Keratinocyte (primary cell): ENCODE measurements at regions not wholly inside any gene's neighbourhood (a gene's known extent, or its start where the extent isn't known, plus 50 kb on each side); places are given as distances from the start of the nearest gene placed in this dataset.

Experiments
- DNase-seq: peaks from one replicate; pipeline ENCODE4 v3.0.0-alpha.2; 2011; ENCODE audit warnings: low read depth, missing footprints, low spot score
- FAIRE-seq: peaks from 2 replicates; lab custom pipeline; 2011; peaks lifted over from hg19 to GRCh38; lab: Jason Lieb, UNC
- H2AFZ ChIP-seq: 2 replicates; pipeline ENCODE4 v1.6.0; 2012; ENCODE audit warnings: low read length, control low read depth, inconsistent platforms; ENCODE audit not compliant: control insufficient read depth
- H3K27ac ChIP-seq: 2 replicates; pipeline ENCODE4 v1.5.1; 2011; ENCODE audit warnings: low read length; ENCODE audit not compliant: control insufficient read depth, insufficient read depth
- H3K27me3 ChIP-seq: 3 replicates; pipeline ENCODE4 v1.6.0; 2011; ENCODE audit warnings: low read length; ENCODE audit not compliant: control insufficient read depth, insufficient read depth; ENCODE audit errors: extremely low read depth
- H3K36me3 ChIP-seq, 2 experiments: 2 replicates in 1 of 2; 3 replicates in 1 of 2; pipeline ENCODE4 v1.5.1; 2011; ENCODE audit warnings: low read length in 2 of 2, mild to moderate bottlenecking in 1 of 2; ENCODE audit not compliant: control insufficient read depth in 2 of 2, insufficient read depth in 2 of 2; ENCODE audit errors: extremely low read depth in 1 of 2
- H3K4me1 ChIP-seq: 3 replicates; pipeline ENCODE4 v1.5.1; 2011; ENCODE audit warnings: low read length; ENCODE audit not compliant: control insufficient read depth, insufficient read depth; ENCODE audit errors: extremely low read depth
- H3K4me2 ChIP-seq: 3 replicates; pipeline ENCODE4 v1.6.0; 2011; ENCODE audit warnings: low read depth, low read length; ENCODE audit not compliant: control insufficient read depth, insufficient read depth; ENCODE audit errors: extremely low read depth
- H3K4me3 ChIP-seq, 3 experiments: fragments of 200-600 bp in 1 of 3; sonication (generic) in 1 of 3; 2 replicates in 2 of 3; 3 replicates in 1 of 3; pipeline ENCODE4 v1.5.1; 2011 to 2016; ENCODE audit warnings: low read length in 3 of 3, mild to moderate bottlenecking in 3 of 3, control low read depth in 2 of 3, inconsistent platforms in 1 of 3, low read depth in 1 of 3, mixed read lengths in 1 of 3, mixed run types in 1 of 3, moderate library complexity in 1 of 3; ENCODE audit not compliant: control insufficient read depth in 2 of 3, insufficient read depth in 2 of 3; ENCODE audit errors: extremely low read depth in 1 of 3
- H3K79me2 ChIP-seq: 2 replicates; pipeline ENCODE4 v1.6.0; 2012; ENCODE audit warnings: low read length; ENCODE audit not compliant: control insufficient read depth, insufficient read depth
- H3K9ac ChIP-seq: 3 replicates; pipeline ENCODE4 v1.6.0; 2011; ENCODE audit warnings: low read length; ENCODE audit not compliant: control insufficient read depth, insufficient read depth; ENCODE audit errors: extremely low read depth
- H3K9me1 ChIP-seq: 3 replicates; pipeline ENCODE4 v1.6.0; 2011; ENCODE audit warnings: low read length; ENCODE audit not compliant: control insufficient read depth, insufficient read depth; ENCODE audit errors: extremely low read depth
- H3K9me3 ChIP-seq: 2 replicates; pipeline ENCODE4 v1.5.1; 2012; ENCODE audit warnings: low read depth, low read length; ENCODE audit not compliant: control insufficient read depth
- H4K20me1 ChIP-seq: 3 replicates; pipeline ENCODE4 v1.6.0; 2011; ENCODE audit warnings: low read length; ENCODE audit not compliant: control insufficient read depth, insufficient read depth; ENCODE audit errors: extremely low read depth
- EZH2 ChIP-seq: IDR thresholded peaks from one replicate; pipeline ENCODE4 v1.6.1; 2012; ENCODE audit warnings: inconsistent platforms, mild to moderate bottlenecking, low read length, moderate library complexity
- dilution Hi-C: fragments of 300-500 bp; cut with MboI; formaldehyde crosslinking; loops from one replicate; pipeline ENCODE4 v1.7.0; 2020; ENCODE audit warnings: low sequenced_read_pairs; ENCODE audit not compliant: extremely low pct_ligation_motif_present
- TF ChIP-seq, protein P1 (sequence below), 3 experiments: IDR thresholded peaks in 1 of 3; conservative IDR thresholded peaks in 1 of 3; optimal IDR thresholded peaks in 1 of 3; 2 replicates in 2 of 3; 3 replicates in 1 of 3; pipeline versions ENCODE3 to v1.5.1; 2011; ENCODE audit warnings: low read length in 3 of 3, mild to moderate bottlenecking in 3 of 3, moderate library complexity in 2 of 3, control low read depth in 1 of 3, inconsistent platforms in 1 of 3; ENCODE audit not compliant: insufficient read depth in 2 of 3; ENCODE audit errors: extremely low read depth in 1 of 3

DNA sequence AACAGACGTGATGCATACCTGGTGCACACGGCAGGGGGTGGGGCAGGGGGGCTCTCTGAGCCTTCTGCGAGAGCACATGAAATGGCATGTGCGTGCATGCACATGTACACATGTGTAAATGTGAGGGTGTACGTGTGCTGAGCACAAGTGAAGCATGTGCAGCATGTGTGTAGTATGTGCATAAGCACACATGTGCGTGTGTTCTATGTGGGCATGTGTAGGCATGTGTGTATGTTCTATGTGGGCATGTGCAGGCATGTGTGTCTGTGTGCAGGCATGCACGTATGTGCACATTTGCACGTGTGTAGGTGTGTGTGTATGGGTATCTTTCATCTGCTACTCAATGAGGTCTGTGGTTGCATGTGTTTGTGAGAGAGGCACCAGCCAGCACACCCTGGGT lies 371.2 kb downstream of the CTTN start:
- no peak for TF ChIP-seq EZH2
- TF ChIP-seq, protein P1, sequence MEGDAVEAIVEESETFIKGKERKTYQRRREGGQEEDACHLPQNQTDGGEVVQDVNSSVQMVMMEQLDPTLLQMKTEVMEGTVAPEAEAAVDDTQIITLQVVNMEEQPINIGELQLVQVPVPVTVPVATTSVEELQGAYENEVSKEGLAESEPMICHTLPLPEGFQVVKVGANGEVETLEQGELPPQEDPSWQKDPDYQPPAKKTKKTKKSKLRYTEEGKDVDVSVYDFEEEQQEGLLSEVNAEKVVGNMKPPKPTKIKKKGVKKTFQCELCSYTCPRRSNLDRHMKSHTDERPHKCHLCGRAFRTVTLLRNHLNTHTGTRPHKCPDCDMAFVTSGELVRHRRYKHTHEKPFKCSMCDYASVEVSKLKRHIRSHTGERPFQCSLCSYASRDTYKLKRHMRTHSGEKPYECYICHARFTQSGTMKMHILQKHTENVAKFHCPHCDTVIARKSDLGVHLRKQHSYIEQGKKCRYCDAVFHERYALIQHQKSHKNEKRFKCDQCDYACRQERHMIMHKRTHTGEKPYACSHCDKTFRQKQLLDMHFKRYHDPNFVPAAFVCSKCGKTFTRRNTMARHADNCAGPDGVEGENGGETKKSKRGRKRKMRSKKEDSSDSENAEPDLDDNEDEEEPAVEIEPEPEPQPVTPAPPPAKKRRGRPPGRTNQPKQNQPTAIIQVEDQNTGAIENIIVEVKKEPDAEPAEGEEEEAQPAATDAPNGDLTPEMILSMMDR (optimal IDR thresholded peaks at IDR 0.05 in 1 of 3, IDR thresholded peaks at IDR 0.05 in 1 of 3, conservative IDR thresholded peaks at IDR 0.05 in 1 of 3; ENCODE audit: extremely low read depth in 1 of 3, insufficient read depth in 2 of 3, low read length in 3 of 3) = no peak
- H3K9me3 ChIP-seq = peaks cover 8% of the 10 kb centered on the region
- H4K20me1 ChIP-seq = no peaks in the 10 kb centered on the region
- DNase-seq (no peak), FAIRE-seq (no peak)
- no peak overlapping the region for H3K27ac ChIP-seq
- no peak overlapping the region for H3K4me3 ChIP-seq
- no peaks in the 10 kb centered on the region for H3K4me1 ChIP-seq
- no peak overlapping the region for H3K9ac ChIP-seq
- no peaks in the 10 kb centered on the region for H3K79me2 ChIP-seq
- H2AFZ ChIP-seq = no peak overlapping the region
- no peaks in the 10 kb centered on the region for H3K9me1 ChIP-seq
- H3K27me3 ChIP-seq = no peaks in the 10 kb centered on the region
- dilution Hi-C loops = no loop called here
- no peaks in the 10 kb centered on the region for H3K36me3 ChIP-seq
- H3K4me2 ChIP-seq = no peak overlapping the region

DNA sequence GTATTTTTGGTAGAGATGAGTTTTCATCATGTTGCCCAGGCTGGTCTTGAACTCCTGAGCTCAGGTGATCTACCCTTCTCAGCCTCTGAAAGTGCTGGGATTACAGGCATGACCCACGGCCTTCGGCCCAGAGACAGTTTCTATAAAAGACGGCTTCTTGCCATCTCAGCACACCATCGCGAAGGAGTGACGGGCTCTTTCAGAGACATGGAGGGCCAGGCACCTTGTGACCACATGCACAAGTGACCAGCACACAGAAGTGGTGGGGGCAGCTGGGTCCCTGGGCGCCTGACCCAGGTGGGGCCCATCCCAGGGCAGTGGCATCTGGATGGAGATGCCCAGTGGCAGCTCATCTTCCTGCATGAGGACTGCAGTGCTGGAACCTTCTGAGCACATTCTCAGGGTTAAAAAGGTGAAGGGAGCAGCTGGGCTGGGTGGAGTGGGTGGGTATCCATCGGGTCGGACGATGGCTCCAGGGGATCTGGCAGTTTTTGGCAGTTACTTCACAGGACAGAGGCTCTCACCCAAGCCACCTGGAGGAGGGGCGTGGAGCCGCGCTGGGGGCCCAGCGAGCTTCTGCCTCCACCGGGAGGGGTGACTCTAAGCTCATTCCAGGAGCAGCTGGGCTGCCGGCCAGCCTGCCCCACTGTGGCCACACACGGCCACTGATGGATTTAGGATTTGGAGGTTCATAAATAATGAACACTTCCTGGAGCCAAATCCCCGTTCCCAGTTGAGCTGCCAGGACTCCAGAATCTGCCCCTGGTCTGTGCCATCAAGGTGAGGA lies 373.0 kb downstream of the CTTN start:
- Histone ChIP-seq H3K79me2 (no peaks in the 10 kb centered on the region), H3K9ac (no peak overlapping the region), H3K4me2 (no peak overlapping the region), H3K27ac (no peak overlapping the region), H3K36me3 (no peaks in the 10 kb centered on the region), H3K4me1 (no peaks in the 10 kb centered on the region), H3K27me3 (no peaks in the 10 kb centered on the region), H4K20me1 (no peaks in the 10 kb centered on the region), H3K9me3 (peaks cover 10% of the 10 kb centered on the region), H3K4me3 (no peak overlapping the region), H3K9me1 (no peaks in the 10 kb centered on the region), H2AFZ (no peak overlapping the region)
- dilution Hi-C loops = no loop called here
- FAIRE-seq (no peak), DNase-seq (no peak)
- TF ChIP-seq, protein P1 (optimal IDR thresholded peaks at IDR 0.05 in 1 of 3, IDR thresholded peaks at IDR 0.05 in 1 of 3, conservative IDR thresholded peaks at IDR 0.05 in 1 of 3; ENCODE audit: extremely low read depth in 1 of 3, insufficient read depth in 2 of 3, low read length in 3 of 3) = no peak
- no peak for TF ChIP-seq EZH2
